Nephron progenitor cell (in vitro differentiated cells): ENCODE measurements at regions not wholly inside any gene's neighbourhood (a gene's known extent, or its start where the extent isn't known, plus 50 kb on each side); places are given as distances from the start of the nearest gene placed in this dataset.
"Not testable (repeated sequence)": the region's sequence is repeated elsewhere in the genome, so short reads cannot be mapped to it uniquely, and the experiment has no call there.

Source experiments
- DNase-seq: peaks from one replicate; pipeline ENCODE4 v3.0.0; 2021
- H3K27ac Mint-ChIP-seq: 2 replicates; pipeline ENCODE4 v1.8.0; 2021; ENCODE audit warnings: mild to moderate bottlenecking, moderate library complexity, mixed read lengths
- H3K27me3 Mint-ChIP-seq: 2 replicates; pipeline ENCODE4 v1.8.0; 2021; ENCODE audit warnings: mild to moderate bottlenecking, low read depth, mixed read lengths; ENCODE audit not compliant: poor library complexity
- H3K36me3 Mint-ChIP-seq: 2 replicates; pipeline ENCODE4 v1.8.0; 2021; ENCODE audit warnings: low read depth, mixed read lengths
- H3K4me1 Mint-ChIP-seq: 2 replicates; pipeline ENCODE4 v1.8.0; 2021; ENCODE audit warnings: mixed read lengths
- H3K4me3 Mint-ChIP-seq: 2 replicates; pipeline ENCODE4 v1.8.0; 2021; ENCODE audit warnings: mild to moderate bottlenecking, moderate library complexity, mixed read lengths
- H3K9me3 Mint-ChIP-seq: 2 replicates; pipeline ENCODE4 v1.8.0; 2021; ENCODE audit warnings: mild to moderate bottlenecking, moderate library complexity, mixed read lengths
- TF ChIP-seq, protein P1 (sequence below): fragments of 200-600 bp; sonication (generic); IDR thresholded peaks from 2 replicates; pipeline ENCODE4 v1.5.0; 2021; ENCODE audit warnings: antibody characterized with exemption

DNA sequence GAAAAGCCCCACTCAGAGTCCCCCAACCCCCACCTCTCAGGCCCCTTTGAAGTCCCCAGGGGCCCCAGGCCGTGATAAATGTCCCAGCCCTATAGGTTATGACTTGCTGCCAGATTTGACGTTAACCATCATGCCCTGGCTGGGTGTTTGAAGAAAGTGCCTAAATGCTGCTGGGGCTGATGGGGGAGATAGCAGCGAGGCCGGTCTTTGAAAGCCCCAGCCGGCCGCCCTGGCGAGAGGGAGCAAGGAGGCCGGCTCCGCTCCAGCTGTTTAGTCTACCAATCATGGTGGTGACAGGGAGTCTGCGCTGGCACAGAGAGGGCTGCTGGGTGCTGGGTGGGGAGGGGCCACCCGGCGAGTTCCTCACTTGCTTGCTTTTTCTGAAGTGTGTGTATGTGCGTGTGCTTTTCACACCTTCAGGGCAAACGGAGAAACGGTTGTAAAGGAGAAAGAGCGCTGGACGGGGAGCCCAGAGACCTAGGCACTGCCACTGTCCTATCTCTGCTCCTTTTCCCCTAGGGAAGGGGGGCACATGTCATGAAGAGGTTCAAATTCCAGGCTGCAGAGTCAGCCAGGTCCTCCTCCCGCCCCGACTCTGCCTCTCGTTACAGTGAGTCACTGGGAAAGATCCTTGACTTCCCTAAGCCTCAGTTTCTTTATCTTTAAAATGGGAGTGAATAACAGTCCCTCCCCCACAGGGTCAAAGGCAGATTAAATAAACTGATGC is 126.1 kb upstream of the HAND1 start:
- H3K36me3 Mint-ChIP-seq = no peaks in the 10 kb centered on the region

GRCh38 chr5:154603485-154603884 is 125.5 kb upstream of the HAND1 start:
- H3K27me3 Mint-ChIP-seq = peaks cover 49% of the 10 kb centered on the region
- TF ChIP-seq, protein P1, sequence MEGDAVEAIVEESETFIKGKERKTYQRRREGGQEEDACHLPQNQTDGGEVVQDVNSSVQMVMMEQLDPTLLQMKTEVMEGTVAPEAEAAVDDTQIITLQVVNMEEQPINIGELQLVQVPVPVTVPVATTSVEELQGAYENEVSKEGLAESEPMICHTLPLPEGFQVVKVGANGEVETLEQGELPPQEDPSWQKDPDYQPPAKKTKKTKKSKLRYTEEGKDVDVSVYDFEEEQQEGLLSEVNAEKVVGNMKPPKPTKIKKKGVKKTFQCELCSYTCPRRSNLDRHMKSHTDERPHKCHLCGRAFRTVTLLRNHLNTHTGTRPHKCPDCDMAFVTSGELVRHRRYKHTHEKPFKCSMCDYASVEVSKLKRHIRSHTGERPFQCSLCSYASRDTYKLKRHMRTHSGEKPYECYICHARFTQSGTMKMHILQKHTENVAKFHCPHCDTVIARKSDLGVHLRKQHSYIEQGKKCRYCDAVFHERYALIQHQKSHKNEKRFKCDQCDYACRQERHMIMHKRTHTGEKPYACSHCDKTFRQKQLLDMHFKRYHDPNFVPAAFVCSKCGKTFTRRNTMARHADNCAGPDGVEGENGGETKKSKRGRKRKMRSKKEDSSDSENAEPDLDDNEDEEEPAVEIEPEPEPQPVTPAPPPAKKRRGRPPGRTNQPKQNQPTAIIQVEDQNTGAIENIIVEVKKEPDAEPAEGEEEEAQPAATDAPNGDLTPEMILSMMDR = no peak

More for the DNA sequence above, 126.1 kb upstream of the HAND1 start:
- Mint-ChIP-seq H3K4me3 (peak overlapping the region; percentile 70), H3K9me3 (no peaks in the 10 kb centered on the region), H3K4me1 (peaks cover 16% of the 10 kb centered on the region), H3K27me3 (peaks cover 51% of the 10 kb centered on the region), H3K27ac (no peak overlapping the region)
- peak; percentile 64 for DNase-seq
- TF ChIP-seq, protein P1 = no peak

GRCh38 chr5:154603011-154603410 is 125.0 kb upstream of the HAND1 start:
- Mint-ChIP-seq H3K36me3 (no peaks in the 10 kb centered on the region), H3K4me1 (peaks cover 6% of the 10 kb centered on the region), H3K4me3 (no peak overlapping the region), H3K27ac (no peak overlapping the region), H3K27me3 (peaks cover 52% of the 10 kb centered on the region), H3K9me3 (no peaks in the 10 kb centered on the region)
- no peak for DNase-seq
- TF ChIP-seq, protein P1 = no peak

More at GRCh38 chr5:154603485-154603884, 125.5 kb upstream of the HAND1 start:
- H3K36me3 Mint-ChIP-seq = no peaks in the 10 kb centered on the region
- no peak for DNase-seq
- H3K4me1 Mint-ChIP-seq = peaks cover 9% of the 10 kb centered on the region
- no peak overlapping the region for H3K4me3 Mint-ChIP-seq
- H3K27ac Mint-ChIP-seq = no peak overlapping the region
- H3K9me3 Mint-ChIP-seq = no peaks in the 10 kb centered on the region

DNA sequence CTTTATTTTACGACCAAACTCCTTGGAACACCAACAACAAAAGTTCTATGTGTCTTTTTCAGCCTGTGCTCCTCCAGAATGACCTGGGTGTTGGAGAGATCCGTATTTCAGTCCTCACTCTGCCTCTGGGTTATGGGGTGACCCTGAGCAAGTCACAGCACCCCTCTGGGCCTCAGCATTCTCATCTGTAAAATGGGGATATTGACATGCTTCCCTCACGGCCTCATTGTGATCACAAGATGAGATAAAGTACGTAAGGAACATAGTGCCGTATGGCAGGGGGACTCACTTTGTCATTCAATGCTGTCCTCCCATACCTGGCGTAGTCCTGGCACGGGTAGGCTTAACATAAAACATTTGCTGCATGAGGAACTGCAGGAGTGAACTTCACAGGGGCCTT is 123.0 kb upstream of the HAND1 start:
- Mint-ChIP-seq H3K4me3 (no peak overlapping the region), H3K4me1 (peaks cover 6% of the 10 kb centered on the region), H3K27me3 (peaks cover 42% of the 10 kb centered on the region), H3K27ac (no peak overlapping the region), H3K36me3 (no peaks in the 10 kb centered on the region), H3K9me3 (no peaks in the 10 kb centered on the region)
- DNase-seq = no peak
- TF ChIP-seq, protein P1 = no peak

DNA sequence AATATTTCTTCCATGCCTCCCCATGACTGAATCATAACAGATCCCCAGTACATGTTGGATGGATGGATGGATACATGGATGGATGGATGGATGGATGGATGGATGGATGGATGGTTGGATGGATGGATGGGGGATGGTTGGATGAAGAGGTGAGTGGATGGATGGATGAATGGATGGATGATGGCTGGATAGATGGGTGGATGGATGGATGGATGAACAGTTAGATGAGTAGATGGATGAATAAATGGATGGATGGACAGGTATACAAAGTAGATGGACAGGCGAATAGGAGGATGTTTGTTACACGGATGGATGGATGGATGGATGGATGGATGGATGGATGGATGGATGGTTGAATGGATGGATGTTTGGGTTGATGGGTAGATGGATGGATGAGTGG is 120.0 kb upstream of the HAND1 start:
- Mint-ChIP-seq H3K4me3 (no peak overlapping the region), H3K9me3 (peaks cover 5% of the 10 kb centered on the region), H3K4me1 (no peaks in the 10 kb centered on the region), H3K27ac (no peak overlapping the region), H3K36me3 (no peaks in the 10 kb centered on the region), H3K27me3 (peaks cover 15% of the 10 kb centered on the region)
- no peak for DNase-seq
- TF ChIP-seq, protein P1 = no peak

DNA sequence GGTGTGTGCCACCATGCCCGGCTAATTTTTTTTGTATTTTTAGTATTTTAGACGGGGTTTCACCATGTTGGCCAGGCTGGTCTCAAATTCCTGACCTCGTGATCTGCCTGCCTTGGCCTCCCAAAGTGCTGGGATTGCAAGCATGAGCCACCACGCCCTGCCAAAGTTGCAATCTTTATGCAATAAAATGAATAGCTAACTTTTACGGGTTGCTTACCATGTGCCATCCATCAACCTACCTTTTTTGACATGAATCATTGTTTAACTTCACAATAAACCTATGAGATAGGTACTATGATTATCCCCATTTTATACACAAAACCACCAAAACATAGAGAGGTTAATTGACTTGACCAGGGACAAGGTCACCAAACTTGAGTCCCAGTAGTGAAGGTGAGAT is 118.8 kb upstream of the HAND1 start:
- not testable (repeated sequence) for H3K27ac Mint-ChIP-seq

More for the DNA sequence above, 118.8 kb upstream of the HAND1 start:
- DNase-seq, H3K9me3 Mint-ChIP-seq, H3K4me1 Mint-ChIP-seq, H3K4me3 Mint-ChIP-seq, H3K36me3 Mint-ChIP-seq: not testable (repeated sequence)
- H3K27me3 Mint-ChIP-seq = peaks cover 18% of the 10 kb centered on the region
